ENCODE measurements at regions not wholly inside any gene's neighbourhood (a gene's known extent, or its start where the extent isn't known, plus 50 kb on each side); places are given as distances from the start of the nearest gene placed in this dataset.
"Not testable (repeated sequence)": the region's sequence is repeated elsewhere in the genome, so short reads cannot be mapped to it uniquely, and the experiment has no call there.

DNA sequence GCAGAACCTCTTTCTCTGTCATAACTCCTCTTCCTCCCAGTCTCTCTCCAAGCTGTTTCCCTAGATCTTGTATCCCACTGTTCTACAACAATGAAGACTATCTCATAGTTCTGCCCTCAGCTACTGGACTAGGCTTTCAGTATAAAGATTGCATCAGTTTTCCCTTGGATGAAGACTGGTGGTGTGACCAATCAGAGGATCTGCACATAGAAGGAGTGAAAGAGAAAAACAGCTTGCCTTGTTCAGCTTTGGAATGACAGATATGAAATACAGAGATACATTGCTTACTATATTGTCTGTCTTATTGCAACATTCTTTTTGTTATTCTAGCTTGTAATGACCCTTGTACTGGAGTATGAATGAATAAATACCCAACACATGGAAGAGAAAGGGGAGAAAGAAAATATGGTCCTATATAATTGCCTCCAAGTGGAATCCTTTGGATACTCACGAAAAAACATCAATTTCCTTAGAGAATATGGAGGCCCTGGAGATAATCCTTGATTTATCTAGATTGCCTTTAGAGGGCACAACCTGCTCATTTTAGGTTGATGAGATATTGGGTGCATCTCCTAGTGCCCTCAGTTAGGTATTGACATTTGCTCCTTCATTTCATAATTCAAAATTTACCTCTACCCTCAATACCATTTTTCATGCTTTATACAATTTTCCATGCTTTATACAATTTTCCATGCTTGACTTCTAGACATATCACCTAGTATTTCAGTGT is 395.8 kb downstream of the NAF1 start:
- no peak for FAIRE-seq
- no peak overlapping the region for H3K4me3 ChIP-seq (ENCODE audit: low read depth, low read length)
- TF ChIP-seq, protein P1, sequence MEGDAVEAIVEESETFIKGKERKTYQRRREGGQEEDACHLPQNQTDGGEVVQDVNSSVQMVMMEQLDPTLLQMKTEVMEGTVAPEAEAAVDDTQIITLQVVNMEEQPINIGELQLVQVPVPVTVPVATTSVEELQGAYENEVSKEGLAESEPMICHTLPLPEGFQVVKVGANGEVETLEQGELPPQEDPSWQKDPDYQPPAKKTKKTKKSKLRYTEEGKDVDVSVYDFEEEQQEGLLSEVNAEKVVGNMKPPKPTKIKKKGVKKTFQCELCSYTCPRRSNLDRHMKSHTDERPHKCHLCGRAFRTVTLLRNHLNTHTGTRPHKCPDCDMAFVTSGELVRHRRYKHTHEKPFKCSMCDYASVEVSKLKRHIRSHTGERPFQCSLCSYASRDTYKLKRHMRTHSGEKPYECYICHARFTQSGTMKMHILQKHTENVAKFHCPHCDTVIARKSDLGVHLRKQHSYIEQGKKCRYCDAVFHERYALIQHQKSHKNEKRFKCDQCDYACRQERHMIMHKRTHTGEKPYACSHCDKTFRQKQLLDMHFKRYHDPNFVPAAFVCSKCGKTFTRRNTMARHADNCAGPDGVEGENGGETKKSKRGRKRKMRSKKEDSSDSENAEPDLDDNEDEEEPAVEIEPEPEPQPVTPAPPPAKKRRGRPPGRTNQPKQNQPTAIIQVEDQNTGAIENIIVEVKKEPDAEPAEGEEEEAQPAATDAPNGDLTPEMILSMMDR (IDR thresholded peaks at IDR 0.05; ENCODE audit: insufficient read depth, low read length, severe bottlenecking), result no peak
- H3K36me3 ChIP-seq (ENCODE audit: control insufficient read depth, insufficient read depth, low read length), result no peaks in the 10 kb centered on the region
- DNase-seq (ENCODE audit: low read depth), result no peak
- H3K27me3 ChIP-seq (ENCODE audit: control insufficient read depth, insufficient read depth, low read length), result no peaks in the 10 kb centered on the region

GRCh38 chr4:162767083-162767482 is 399.6 kb downstream of the NAF1 start:
- H3K27me3 ChIP-seq (ENCODE audit: control insufficient read depth, insufficient read depth, low read length), result no peaks in the 10 kb centered on the region
- FAIRE-seq (no peak), DNase-seq (ENCODE audit: low read depth) (no peak)
- H3K36me3 ChIP-seq (ENCODE audit: control insufficient read depth, insufficient read depth, low read length), result no peaks in the 10 kb centered on the region
- no peak overlapping the region for H3K4me3 ChIP-seq (ENCODE audit: low read depth, low read length)
- TF ChIP-seq, protein P1 (IDR thresholded peaks at IDR 0.05; ENCODE audit: insufficient read depth, low read length, severe bottlenecking), result no peak

DNA sequence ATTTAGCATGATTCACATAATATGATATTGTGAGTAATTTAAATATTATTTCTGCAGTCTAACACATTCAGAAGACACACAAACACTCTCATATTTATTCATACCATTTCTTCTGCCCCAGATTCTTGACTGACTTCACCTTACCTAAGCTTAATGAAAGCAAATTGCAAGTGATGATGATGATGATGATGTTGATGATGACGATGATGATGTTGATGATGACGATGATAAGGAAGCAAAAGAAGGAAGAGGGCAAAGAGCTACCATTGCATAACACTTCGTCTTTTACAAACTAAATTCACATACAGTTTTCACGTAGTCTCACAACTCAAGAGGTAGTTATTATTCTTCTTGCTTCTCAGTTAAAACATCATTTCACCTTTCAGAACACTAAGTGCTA is 404.7 kb downstream of the NAF1 start:
- FAIRE-seq, result no peak
- H3K36me3 ChIP-seq (ENCODE audit: control insufficient read depth, insufficient read depth, low read length), result no peaks in the 10 kb centered on the region
- H3K27me3 ChIP-seq (ENCODE audit: control insufficient read depth, insufficient read depth, low read length), result no peaks in the 10 kb centered on the region
- no peak overlapping the region for H3K4me3 ChIP-seq (ENCODE audit: low read depth, low read length)
- DNase-seq (ENCODE audit: low read depth), result no peak
- TF ChIP-seq, protein P1 (IDR thresholded peaks at IDR 0.05; ENCODE audit: insufficient read depth, low read length, severe bottlenecking), result no peak

- not testable (repeated sequence) for H3K36me3 ChIP-seq (ENCODE audit: control insufficient read depth, insufficient read depth, low read length); H3K4me3 ChIP-seq (ENCODE audit: low read depth, low read length); FAIRE-seq; DNase-seq (ENCODE audit: low read depth); H3K27me3 ChIP-seq (ENCODE audit: control insufficient read depth, insufficient read depth, low read length)
Measured at GRCh38 chr4:162740228-162740627, 426.5 kb downstream of the NAF1 start.

DNA sequence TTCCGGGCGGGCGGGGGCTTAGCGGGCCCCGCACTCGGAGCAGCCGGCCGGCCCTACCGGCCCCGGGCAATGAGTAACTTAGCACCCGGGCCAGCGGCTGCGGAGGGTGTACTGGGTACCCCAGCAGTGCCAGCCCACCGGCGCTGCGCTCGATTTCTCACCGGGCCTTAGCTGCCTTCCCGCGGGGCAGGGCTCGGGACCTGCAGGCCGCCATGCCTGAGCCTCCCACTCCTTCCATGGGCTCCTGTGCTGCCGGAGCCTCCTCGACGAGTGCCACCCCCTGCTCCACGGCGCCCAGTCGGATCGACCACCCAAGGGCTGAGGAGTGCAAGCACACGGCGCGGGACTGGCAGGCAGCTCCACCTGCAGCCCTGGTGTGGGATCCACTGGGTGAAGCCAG is 427.1 kb downstream of the NAF1 start:
- not testable (repeated sequence) for H3K27me3 ChIP-seq (ENCODE audit: control insufficient read depth, insufficient read depth, low read length); H3K36me3 ChIP-seq (ENCODE audit: control insufficient read depth, insufficient read depth, low read length); DNase-seq (ENCODE audit: low read depth); H3K4me3 ChIP-seq (ENCODE audit: low read depth, low read length); FAIRE-seq

DNA sequence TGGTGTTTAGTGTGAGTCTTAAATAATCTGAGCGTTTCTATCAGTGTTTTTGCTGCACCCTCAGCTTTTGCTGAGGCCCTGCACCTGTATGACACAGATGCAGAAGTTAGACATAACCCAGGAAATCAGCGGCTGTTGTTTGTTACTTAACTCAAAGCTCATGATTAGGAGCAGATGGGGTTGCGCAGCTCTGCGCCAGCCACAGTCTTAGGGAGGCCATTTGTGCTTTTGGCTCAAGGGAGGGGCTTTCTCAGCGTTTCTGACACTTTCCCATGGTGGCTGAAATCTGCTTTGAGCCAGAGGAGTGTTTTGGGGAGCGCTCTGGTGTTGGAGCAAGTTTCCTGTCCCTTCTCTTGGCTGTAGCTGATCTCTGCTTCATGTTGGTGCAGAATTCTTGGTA is 433.8 kb downstream of the NAF1 start:
- no peak for FAIRE-seq
- no peaks in the 10 kb centered on the region for H3K27me3 ChIP-seq (ENCODE audit: control insufficient read depth, insufficient read depth, low read length)
- no peaks in the 10 kb centered on the region for H3K36me3 ChIP-seq (ENCODE audit: control insufficient read depth, insufficient read depth, low read length)
- H3K4me3 ChIP-seq (ENCODE audit: low read depth, low read length), result no peak overlapping the region
- TF ChIP-seq, protein P1 (IDR thresholded peaks at IDR 0.05; ENCODE audit: insufficient read depth, low read length, severe bottlenecking), result no peak
- DNase-seq (ENCODE audit: low read depth), result no peak

GRCh38 chr4:162727766-162728165 is 438.9 kb downstream of the NAF1 start:
- DNase-seq (ENCODE audit: low read depth), result no peak
- Histone ChIP-seq H3K27me3 (ENCODE audit: control insufficient read depth, insufficient read depth, low read length) (no peaks in the 10 kb centered on the region), H3K36me3 (ENCODE audit: control insufficient read depth, insufficient read depth, low read length) (no peaks in the 10 kb centered on the region), H3K4me3 (ENCODE audit: low read depth, low read length) (no peak overlapping the region)
- FAIRE-seq, result no peak
- TF ChIP-seq, protein P1 (IDR thresholded peaks at IDR 0.05; ENCODE audit: insufficient read depth, low read length, severe bottlenecking), result no peak

All from bronchial epithelial cell (primary cell).